ENCODE measurements at regions not wholly inside any gene's neighbourhood (a gene's known extent, or its start where the extent isn't known, plus 50 kb on each side); places are given as distances from the start of the nearest gene placed in this dataset.

DNA sequence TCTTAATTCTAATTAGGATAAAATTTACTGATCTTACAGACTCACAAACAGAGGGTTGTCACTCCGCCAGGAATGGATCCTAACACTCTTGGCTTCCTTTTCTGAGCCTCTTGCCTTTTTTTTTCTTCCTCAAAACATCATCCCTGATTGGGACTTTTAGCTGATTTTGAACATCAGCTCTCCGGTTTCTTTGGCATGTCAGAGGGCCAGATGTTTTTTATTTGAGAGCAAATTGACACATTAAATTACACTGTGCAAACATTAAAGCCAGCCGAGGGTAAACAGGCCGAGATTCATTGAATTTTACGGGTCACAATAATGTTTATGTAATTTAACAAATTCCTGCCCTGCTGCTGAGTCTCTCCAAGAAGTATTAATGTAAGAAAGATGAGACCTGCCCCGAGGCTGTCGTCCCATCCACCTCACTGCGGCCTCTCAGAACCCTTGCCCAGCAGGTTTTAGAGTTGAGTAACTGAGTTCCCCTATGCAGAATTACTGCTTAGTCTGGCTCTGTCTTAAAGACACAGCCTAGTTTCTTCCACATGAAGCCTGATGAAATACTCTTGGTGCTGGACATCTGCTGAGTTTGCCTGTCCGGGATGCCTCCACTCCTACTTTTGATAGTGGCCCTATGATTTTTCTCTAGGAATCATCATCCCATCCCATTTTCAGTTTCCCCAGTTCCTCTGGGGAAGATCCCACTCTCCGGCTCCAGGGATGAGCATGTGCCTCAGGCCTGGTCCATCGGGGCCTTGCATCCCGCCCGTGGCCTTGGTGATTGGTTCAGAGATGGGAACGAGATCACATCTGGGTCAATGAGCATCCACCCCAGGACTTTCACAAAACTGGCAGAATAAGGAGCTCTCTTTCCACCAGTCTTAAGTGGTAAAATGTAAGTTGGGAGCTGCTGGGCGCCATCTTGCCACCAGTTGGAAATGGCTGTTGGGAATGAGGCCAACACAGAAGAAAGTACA is 226.6 kb upstream of the TLE3 start:
- DNase-seq (ENCODE audit: low spot score) = peak; percentile 68

DNA sequence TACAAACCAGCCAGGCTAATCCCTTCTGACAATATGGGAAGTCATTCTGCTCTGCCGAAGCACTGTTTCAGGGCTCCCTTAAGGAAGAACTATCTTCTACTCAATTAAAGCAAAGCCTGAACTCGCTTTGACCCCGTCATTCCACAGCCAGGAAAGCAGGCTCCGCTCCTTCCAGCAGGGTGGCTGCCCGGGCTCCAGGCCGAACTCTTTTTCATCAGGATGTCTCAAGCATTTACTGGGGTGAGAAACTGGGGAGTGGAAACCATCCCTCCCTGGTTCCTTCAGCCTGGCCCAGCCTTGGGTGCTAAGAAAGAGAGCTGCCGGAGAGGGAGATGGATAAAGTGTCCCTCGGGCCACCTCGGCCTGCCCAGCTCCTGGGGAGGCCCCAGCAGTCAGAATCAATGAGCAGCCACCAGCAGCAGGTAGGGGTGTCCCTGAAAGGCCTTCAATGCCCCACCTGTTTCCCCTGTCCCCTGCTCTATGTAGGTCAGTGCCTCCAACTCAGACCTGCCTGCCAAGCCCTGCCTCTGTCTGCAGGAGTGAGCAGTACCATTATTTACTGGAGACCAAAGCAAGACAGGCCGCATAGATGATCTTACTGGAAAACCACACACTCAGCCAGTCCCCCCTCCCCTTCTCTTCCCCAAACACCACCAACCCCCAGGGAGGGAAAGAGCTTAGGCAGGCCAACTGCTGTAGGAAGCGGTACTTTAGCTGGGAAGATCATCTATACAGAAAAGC is 225.6 kb upstream of the TLE3 start:
- peak; percentile 17 for DNase-seq (ENCODE audit: low spot score)

DNA sequence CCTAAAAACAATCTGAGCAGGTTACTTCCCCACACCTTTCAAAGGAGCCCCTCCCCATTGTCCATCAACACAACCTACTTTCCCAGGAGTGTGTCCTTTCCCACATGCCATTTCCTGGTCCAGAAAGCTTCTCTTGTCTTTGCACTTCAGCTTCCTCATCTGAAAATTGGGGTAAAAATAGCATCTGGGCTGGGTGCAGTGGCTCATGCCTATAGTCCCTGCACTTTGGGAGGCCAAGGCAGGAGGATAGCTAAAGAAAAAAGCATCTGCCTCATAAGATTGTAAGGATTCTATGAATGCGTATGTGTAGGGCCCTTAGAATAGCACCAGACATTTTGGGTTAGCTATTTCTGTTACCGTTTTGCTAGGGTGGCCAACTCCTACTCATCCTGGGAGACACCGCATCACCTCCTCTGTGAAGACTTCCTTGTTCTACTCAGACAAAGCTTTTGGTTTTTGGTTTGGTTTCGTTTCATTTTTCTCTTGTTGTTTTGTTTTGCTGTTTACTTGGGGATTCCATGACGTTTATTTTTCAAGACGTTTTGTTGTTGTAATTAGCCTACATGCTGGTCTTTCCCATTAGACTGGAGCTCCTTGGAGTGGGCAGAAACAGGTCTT is 224.4 kb upstream of the TLE3 start:
- no peak for DNase-seq (ENCODE audit: low spot score)

DNA sequence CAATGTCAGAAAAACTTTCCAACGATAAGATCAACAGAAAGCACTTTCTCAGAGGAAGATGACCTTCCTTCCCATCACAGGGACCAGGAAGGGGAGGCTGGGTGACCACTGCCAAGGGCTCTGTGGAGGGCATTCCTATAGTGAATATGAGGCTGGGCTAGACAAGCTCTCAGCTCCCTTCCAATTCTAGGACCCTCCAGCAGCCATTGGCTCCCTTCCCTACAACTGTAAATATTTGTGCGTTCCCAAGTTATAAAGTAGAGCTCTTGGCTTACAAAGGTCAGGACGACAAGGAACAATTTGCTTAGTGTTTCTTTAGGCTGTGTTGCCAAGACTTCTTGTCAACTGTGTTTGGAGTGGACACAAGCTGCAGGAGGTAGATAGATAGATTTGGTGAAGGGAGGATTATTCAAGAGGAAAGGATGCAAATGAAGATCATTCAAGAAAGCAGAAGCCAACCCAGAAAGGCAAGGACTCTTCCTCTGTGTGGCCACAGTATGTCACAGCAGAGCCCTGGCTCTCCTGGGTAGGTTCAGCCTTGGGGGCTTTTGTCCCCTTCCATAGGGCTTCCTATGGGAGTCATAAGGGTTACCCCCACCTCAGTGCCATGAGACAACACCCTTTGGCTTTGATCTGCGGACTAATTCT is 223.6 kb upstream of the TLE3 start:
- no peak for DNase-seq (ENCODE audit: low spot score)

DNA sequence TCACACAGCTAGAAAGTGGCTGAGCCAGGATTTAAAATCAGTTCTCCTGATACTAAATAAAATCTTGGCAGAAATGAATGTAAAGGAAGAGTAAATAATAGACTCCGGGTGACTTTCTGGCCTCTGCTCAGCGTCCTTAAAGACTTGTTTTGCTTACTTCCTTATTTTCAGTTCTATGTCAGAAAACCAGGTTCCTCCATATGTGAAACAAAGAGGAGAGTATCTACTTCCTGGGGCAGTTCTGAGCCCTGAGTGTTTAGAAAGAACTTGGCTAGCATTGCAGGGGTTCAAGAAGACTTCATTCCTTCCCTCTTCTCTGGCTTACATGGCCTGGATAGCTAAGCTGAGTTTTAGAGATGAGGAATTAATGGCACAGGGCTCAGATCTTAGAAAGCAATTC is 222.8 kb upstream of the TLE3 start:
- DNase-seq (ENCODE audit: low spot score) = no peak

- no peak for DNase-seq (ENCODE audit: low spot score)
These were observed 222.4 kb upstream of the TLE3 start for GRCh38 chr15:70320077-70320476.

GRCh38 chr15:70319466-70319865 is 221.7 kb upstream of the TLE3 start:
- DNase-seq (ENCODE audit: low spot score) = no peak

- peak; percentile 54 for DNase-seq (ENCODE audit: low spot score)
These were observed 221.1 kb upstream of the TLE3 start for GRCh38 chr15:70318594-70319465.

- DNase-seq (ENCODE audit: low spot score) = no peak
These were observed 218.4 kb upstream of the TLE3 start for GRCh38 chr15:70316059-70316600.

DNA sequence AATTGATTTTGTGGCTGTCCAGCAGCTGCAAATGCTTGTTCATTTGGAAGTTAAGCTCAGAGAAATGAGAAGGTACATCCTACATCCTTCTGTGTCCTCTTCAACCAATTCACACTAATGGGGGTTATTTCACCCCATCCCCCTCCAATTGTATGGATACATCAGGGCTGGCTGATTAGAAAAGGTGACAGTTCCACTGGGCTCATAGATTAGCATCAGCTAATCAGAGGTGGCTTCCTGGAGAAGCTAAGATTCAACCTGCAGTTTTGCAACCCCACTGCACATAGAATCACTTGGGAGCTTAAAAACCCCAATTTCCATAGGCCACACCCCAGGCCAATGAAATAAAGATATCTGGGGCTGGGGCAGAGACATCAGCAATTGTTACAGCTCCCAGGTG is 217.7 kb upstream of the TLE3 start:
- no peak for DNase-seq (ENCODE audit: low spot score)

- no peak for DNase-seq (ENCODE audit: low spot score)
These were observed 217.0 kb upstream of the TLE3 start for GRCh38 chr15:70314688-70315087.

DNA sequence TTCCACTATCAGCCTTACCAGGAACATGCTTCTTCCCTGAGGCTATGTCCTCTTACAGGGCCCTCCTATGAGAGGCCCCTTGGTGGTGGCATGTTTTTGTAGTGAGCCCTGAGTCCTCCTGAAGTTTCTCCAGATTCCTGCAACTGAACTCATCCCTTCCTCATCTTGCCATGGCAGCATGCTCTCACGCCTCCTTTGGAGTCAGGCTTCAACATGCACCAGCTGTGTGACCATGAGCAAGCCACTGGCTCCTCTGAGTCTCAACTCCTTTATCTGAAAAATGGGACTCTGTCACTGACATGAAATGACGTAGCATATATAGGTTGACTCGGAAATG is 216.3 kb upstream of the TLE3 start:
- DNase-seq (ENCODE audit: low spot score) = no peak

DNA sequence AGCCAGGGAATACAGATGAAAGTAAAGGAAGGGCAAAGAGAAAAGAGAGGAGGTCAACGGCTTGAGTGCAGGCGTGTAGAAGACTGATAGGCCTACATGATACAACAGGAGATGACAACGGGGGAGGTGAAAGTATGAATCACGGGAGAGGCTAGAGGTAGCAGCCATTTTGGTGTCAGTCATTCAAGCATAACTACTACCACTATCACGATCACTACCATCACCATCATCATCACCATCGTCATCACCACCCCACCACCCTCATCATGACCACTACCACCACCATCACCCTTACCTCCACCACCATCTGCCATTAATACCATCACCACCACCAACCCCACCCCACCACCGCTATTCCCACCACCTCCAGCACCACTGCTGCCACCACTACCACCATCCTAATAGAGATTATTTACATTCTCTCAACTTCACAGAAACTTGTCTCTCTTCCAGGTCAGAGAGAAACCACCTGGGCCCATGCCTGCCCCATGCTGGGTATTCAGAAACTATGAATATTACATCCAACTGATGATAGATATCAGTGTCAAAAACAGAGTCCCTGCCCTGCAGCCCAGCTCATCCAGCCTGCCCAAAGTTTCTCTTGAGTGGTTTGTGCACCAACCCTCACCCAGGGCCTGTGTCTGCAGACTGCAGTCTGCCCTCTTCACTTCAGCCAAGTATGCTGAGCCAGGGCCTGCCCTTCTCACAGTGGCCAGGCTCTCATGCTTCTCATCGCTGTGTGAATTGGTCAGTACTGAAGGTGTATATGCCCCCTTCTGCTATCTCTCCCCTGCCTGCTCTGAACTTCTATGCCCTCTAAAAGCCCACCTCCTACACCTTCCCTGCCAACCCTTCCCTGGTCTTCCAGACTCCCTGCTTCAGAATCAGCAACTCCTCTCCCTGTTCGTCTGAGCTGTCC is 215.6 kb upstream of the TLE3 start:
- no peak for DNase-seq (ENCODE audit: low spot score)

DNA sequence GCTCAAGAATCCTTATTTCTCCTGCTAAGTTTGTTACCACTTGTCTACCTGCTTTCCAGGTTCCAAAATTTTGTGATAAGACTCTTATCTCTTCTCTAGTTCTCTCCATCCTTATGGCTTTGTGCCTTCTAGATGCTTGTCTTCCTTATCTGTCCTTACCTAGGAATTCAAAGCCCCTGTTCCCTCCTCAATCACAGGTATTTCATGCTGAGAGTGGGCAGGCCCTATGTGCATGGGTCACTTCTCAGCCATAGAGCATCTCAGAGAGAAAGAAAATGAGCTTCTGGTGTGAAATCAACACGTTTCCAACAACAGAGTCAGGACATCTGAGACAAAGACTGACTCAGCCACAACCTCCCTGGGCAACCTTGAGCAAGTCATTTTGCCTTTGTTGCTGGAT is 214.1 kb upstream of the TLE3 start:
- no peak for DNase-seq (ENCODE audit: low spot score)

DNA sequence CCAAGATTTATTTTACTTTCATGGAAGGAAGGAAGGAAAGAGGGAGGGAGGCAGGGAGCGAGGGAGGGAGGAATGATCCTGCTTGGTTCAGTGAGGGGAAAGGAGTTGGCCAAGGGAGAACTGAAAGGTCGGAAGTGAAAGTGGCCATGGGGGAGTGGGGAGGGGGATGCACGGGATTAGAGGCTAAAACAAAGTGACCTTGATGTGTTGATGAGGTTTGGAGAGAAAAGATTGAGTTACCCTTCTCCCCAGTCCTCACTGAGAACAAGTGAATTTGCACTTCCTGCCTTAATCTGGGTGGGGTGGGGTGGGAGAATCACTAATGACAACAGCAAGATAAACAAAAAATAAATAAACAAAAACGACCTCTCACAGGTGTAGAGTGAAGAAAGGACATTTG is 212.0 kb upstream of the TLE3 start:
- no peak for DNase-seq (ENCODE audit: low spot score)

GRCh38 chr15:70308735-70309434 is 211.2 kb upstream of the TLE3 start:
- no peak for DNase-seq (ENCODE audit: low spot score)

DNA sequence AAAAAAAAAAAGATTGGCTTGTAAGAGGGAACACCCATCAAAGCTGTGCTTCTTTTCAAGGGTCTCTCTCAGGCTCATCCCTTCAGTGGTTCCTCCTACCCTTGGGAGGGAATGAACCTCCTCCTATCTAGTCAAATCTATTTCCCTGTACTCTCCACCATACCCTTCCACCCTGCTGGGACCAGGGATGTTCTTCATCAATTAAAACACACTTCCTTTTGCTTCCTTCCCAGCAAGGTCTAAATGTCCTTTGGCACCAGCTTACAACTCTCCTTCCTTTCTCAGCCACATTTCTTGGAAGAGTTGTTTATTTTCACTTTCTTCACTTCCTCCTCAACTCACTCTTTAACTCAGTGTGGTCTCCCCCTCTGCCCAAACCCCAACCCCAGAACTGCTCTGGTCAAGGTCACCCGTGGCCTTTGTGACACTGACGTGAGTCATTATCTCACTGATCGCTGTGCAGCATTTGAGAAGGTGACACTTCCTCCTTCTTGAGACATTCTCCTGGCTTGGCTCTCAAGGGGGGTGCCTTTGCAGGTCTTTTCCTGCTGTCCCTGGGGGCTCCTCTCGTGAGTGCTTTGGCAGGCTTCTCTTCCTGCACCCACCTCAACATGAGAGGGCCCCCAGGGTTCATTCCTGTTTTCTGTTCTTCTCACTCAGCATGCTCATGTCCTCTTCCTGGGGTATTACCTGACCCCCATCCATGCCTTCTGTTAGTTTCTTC is 210.5 kb upstream of the TLE3 start:
- DNase-seq (ENCODE audit: low spot score) = no peak

- DNase-seq (ENCODE audit: low spot score) = no peak
These were observed 208.9 kb upstream of the TLE3 start for GRCh38 chr15:70306582-70306981.

DNA sequence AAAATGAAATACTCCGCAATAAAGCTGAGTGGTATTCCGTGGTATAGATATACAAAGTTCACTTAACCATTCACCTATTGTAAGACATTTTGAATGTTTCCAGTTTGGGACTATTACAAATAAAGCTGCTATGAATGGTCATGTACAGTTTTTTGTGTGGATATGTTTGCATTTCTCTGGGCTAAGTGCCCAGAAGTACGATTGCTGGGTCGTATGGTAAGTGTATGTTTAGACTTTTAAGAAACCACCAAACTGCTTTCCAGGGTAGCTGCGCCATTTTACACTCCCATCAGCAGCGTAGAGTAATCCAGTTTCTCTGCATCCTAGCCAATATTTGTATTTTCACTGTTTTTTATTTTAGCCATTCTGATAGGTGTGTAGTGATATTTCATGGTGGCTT is 208.4 kb upstream of the TLE3 start:
- no peak for DNase-seq (ENCODE audit: low spot score)
